ENCODE measurements at regions not wholly inside any gene's neighbourhood (a gene's known extent, or its start where the extent isn't known, plus 50 kb on each side); places are given as distances from the start of the nearest gene placed in this dataset.

GRCh38 chr11:130689222-130689908 is 226.9 kb downstream of the SNX19 start:
- H3K27ac ChIP-seq (replicated peaks): no peak overlapping the region
- TF ChIP-seq, protein P1, sequence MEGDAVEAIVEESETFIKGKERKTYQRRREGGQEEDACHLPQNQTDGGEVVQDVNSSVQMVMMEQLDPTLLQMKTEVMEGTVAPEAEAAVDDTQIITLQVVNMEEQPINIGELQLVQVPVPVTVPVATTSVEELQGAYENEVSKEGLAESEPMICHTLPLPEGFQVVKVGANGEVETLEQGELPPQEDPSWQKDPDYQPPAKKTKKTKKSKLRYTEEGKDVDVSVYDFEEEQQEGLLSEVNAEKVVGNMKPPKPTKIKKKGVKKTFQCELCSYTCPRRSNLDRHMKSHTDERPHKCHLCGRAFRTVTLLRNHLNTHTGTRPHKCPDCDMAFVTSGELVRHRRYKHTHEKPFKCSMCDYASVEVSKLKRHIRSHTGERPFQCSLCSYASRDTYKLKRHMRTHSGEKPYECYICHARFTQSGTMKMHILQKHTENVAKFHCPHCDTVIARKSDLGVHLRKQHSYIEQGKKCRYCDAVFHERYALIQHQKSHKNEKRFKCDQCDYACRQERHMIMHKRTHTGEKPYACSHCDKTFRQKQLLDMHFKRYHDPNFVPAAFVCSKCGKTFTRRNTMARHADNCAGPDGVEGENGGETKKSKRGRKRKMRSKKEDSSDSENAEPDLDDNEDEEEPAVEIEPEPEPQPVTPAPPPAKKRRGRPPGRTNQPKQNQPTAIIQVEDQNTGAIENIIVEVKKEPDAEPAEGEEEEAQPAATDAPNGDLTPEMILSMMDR (IDR thresholded peaks at IDR 0.05; ENCODE audit: insufficient read depth, low read length): no peak
- TF ChIP-seq REST (IDR thresholded peaks at IDR 0.05; ENCODE audit: insufficient replicate concordance, low read depth): no peak
- TF ChIP-seq SPI1 (IDR thresholded peaks at IDR 0.05; ENCODE audit: borderline replicate concordance, low read depth): no peak
- TF ChIP-seq GABPA (IDR thresholded peaks at IDR 0.05; ENCODE audit: low read depth): no peak
- no peak for TF ChIP-seq POLR2AphosphoS5 (IDR thresholded peaks at IDR 0.05; ENCODE audit: low read depth)
- DNase-seq (ENCODE audit: low read depth in 1 of 2, low spot score in 1 of 2): no peak

GRCh38 chr11:130691581-130691980 is 224.7 kb downstream of the SNX19 start:
- no peak for TF ChIP-seq SPI1 (IDR thresholded peaks at IDR 0.05; ENCODE audit: borderline replicate concordance, low read depth)
- TF ChIP-seq, protein P1 (IDR thresholded peaks at IDR 0.05; ENCODE audit: insufficient read depth, low read length): no peak
- no peak for TF ChIP-seq GABPA (IDR thresholded peaks at IDR 0.05; ENCODE audit: low read depth)
- TF ChIP-seq POLR2AphosphoS5 (IDR thresholded peaks at IDR 0.05; ENCODE audit: low read depth): no peak
- TF ChIP-seq REST (IDR thresholded peaks at IDR 0.05; ENCODE audit: insufficient replicate concordance, low read depth): no peak
- Histone ChIP-seq H3K4me3 (replicated peaks; ENCODE audit: insufficient read depth, low read length) (no peak overlapping the region), H3K27ac (replicated peaks) (no peak overlapping the region), H3K27me3 (ENCODE audit: insufficient read depth, poor library complexity, severe bottlenecking) (no peaks in the 10 kb centered on the region)
- DNase-seq (ENCODE audit: low read depth in 1 of 2, low spot score in 1 of 2): no peak

More at GRCh38 chr11:130689222-130689908, 226.9 kb downstream of the SNX19 start:
- H3K27me3 ChIP-seq (ENCODE audit: insufficient read depth, poor library complexity, severe bottlenecking): peaks cover 3% of the 10 kb centered on the region
- H3K4me3 ChIP-seq (replicated peaks; ENCODE audit: insufficient read depth, low read length): no peak overlapping the region

- TF ChIP-seq GABPA (IDR thresholded peaks at IDR 0.05; ENCODE audit: low read depth): no peak
- TF ChIP-seq POLR2AphosphoS5 (IDR thresholded peaks at IDR 0.05; ENCODE audit: low read depth): no peak
- TF ChIP-seq REST (IDR thresholded peaks at IDR 0.05; ENCODE audit: insufficient replicate concordance, low read depth): no peak
- TF ChIP-seq, protein P1 (IDR thresholded peaks at IDR 0.05; ENCODE audit: insufficient read depth, low read length): no peak
- no peak for TF ChIP-seq SPI1 (IDR thresholded peaks at IDR 0.05; ENCODE audit: borderline replicate concordance, low read depth)
- no peak overlapping the region for H3K27ac ChIP-seq (replicated peaks)
- no peaks in the 10 kb centered on the region for H3K27me3 ChIP-seq (ENCODE audit: insufficient read depth, poor library complexity, severe bottlenecking)
- H3K4me3 ChIP-seq (replicated peaks; ENCODE audit: insufficient read depth, low read length): no peak overlapping the region
- DNase-seq (ENCODE audit: low read depth in 1 of 2, low spot score in 1 of 2): no peak
Measured at GRCh38 chr11:130692220-130692619, 224.1 kb downstream of the SNX19 start.
